ENCODE measurements at regions not wholly inside any gene's neighbourhood (a gene's known extent, or its start where the extent isn't known, plus 50 kb on each side); places are given as distances from the start of the nearest gene placed in this dataset.

GRCh38 chr7:25047571-25048443 lies 67.8 kb upstream of the OSBPL3 start:
- TF ChIP-seq CTCF (IDR thresholded peaks at IDR 0.05) = peak; percentile 15; the same call in 1 of the 2 replicates
- H3K27ac ChIP-seq = peak overlapping the region; percentile 42; the same call in 1 of the 2 replicates

GRCh38 chr7:25037325-25037724 lies 57.3 kb upstream of the OSBPL3 start:
- TF ChIP-seq ZFX (IDR thresholded peaks at IDR 0.05; ENCODE audit: borderline replicate concordance) = no peak
- TF ChIP-seq CTCF (IDR thresholded peaks at IDR 0.05) = no peak

GRCh38 chr7:25035274-25035673 lies 55.3 kb upstream of the OSBPL3 start:
- TF ChIP-seq ZFX (IDR thresholded peaks at IDR 0.05; ENCODE audit: borderline replicate concordance) = no peak
- TF ChIP-seq CTCF (IDR thresholded peaks at IDR 0.05) = no peak
- no peak overlapping the region for H3K27ac ChIP-seq

More at GRCh38 chr7:25037325-25037724, 57.3 kb upstream of the OSBPL3 start:
- no peak overlapping the region for H3K27ac ChIP-seq

- no peak overlapping the region for H3K27ac ChIP-seq
- TF ChIP-seq CTCF (IDR thresholded peaks at IDR 0.05) (no peak), ZFX (IDR thresholded peaks at IDR 0.05; ENCODE audit: borderline replicate concordance) (no peak)
These were observed 54.2 kb upstream of the OSBPL3 start for GRCh38 chr7:25034136-25034535.

GRCh38 chr7:25032774-25033743 lies 53.1 kb upstream of the OSBPL3 start:
- TF ChIP-seq CTCF (IDR thresholded peaks at IDR 0.05) (no peak), ZFX (IDR thresholded peaks at IDR 0.05; ENCODE audit: borderline replicate concordance) (no peak)
- no peak overlapping the region for H3K27ac ChIP-seq

- no peak overlapping the region for H3K27ac ChIP-seq
- TF ChIP-seq CTCF (IDR thresholded peaks at IDR 0.05) (no peak), ZFX (IDR thresholded peaks at IDR 0.05; ENCODE audit: borderline replicate concordance) (no peak)
These were observed 51.5 kb upstream of the OSBPL3 start for GRCh38 chr7:25031432-25031831.
